SK-N-SH treated with all-trans-retinoic acid at 6 μM for 48 hours (cell line): ENCODE measurements at regions not wholly inside any gene's neighbourhood (a gene's known extent, or its start where the extent isn't known, plus 50 kb on each side); places are given as distances from the start of the nearest gene placed in this dataset.

Experiments
- ARNTL ChIP-seq: fragments of 450-650 bp; formaldehyde crosslinking; IDR thresholded peaks from 2 replicates; pipeline ENCODE4 v1.5.0; 2020; ENCODE audit warnings: low read depth, mild to moderate bottlenecking, moderate library complexity, borderline replicate concordance
- CSDC2 ChIP-seq: fragments of 250-450 bp; sonication (Bioruptor Pico); IDR thresholded peaks from 2 replicates; pipeline ENCODE4 v1.5.0; 2020; ENCODE audit warnings: mild to moderate bottlenecking, moderate library complexity
- CSRNP3 ChIP-seq: fragments of 250-450 bp; sonication (Bioruptor Pico); IDR thresholded peaks from 2 replicates; pipeline ENCODE4 v1.5.1; 2021; ENCODE audit warnings: mild to moderate bottlenecking, moderate library complexity
- OSR1 ChIP-seq: fragments of 250-450 bp; sonication (Bioruptor Pico); IDR thresholded peaks from 2 replicates; pipeline ENCODE4 v1.8.0; 2022; ENCODE audit warnings: moderate library complexity, mild to moderate bottlenecking, inconsistent platforms
- PATZ1 ChIP-seq: fragments of 250-450 bp; sonication (Bioruptor Pico); IDR thresholded peaks from 2 replicates; pipeline ENCODE4 v1.8.0; 2020; ENCODE audit warnings: mild to moderate bottlenecking, moderate library complexity, borderline replicate concordance
- RARB ChIP-seq: fragments of 250-450 bp; sonication (Bioruptor Pico); IDR thresholded peaks from 2 replicates; pipeline ENCODE4 v1.8.0; 2021; ENCODE audit warnings: mild to moderate bottlenecking, moderate library complexity
- SNAI2 ChIP-seq: fragments of 250-450 bp; sonication (Bioruptor Pico); IDR thresholded peaks from 2 replicates; pipeline ENCODE4 v1.5.0; 2020; ENCODE audit warnings: mild to moderate bottlenecking, moderate library complexity
- TCF4 ChIP-seq: fragments of 250-450 bp; sonication (Bioruptor Pico); IDR thresholded peaks from 2 replicates; pipeline ENCODE4 v1.8.0; 2021; ENCODE audit warnings: mild to moderate bottlenecking, moderate library complexity, borderline replicate concordance
- TOX ChIP-seq: fragments of 250-450 bp; sonication (Bioruptor Pico); IDR thresholded peaks from 2 replicates; pipeline ENCODE4 v1.8.0; 2021; ENCODE audit warnings: mild to moderate bottlenecking, moderate library complexity, borderline replicate concordance
- TSHZ2 ChIP-seq: fragments of 250-450 bp; sonication (Bioruptor Pico); IDR thresholded peaks from 2 replicates; pipeline ENCODE4 v1.5.0; 2020; ENCODE audit warnings: mild to moderate bottlenecking, moderate library complexity
- ZC3H10 ChIP-seq: fragments of 250-450 bp; sonication (Bioruptor Pico); IDR thresholded peaks from 2 replicates; pipeline ENCODE4 v1.5.1; 2021; ENCODE audit warnings: mild to moderate bottlenecking, moderate library complexity
- ZFP30 ChIP-seq: fragments of 450-650 bp; formaldehyde crosslinking; IDR thresholded peaks from 2 replicates; pipeline ENCODE4 v1.5.0; 2022; ENCODE audit warnings: mild to moderate bottlenecking, moderate library complexity

GRCh38 chr12:74242088-74242487 lies 295.5 kb upstream of the ATXN7L3B start:
- TF ChIP-seq ZFP30 (CRISPR knock-in tag) (no peak), TCF4 (no peak), CSDC2 (no peak), ZC3H10 (CRISPR knock-in tag) (no peak), PATZ1 (CRISPR knock-in tag) (no peak), RARB (CRISPR knock-in tag) (no peak), ARNTL (CRISPR knock-in tag) (no peak), CSRNP3 (CRISPR knock-in tag) (no peak), TOX (CRISPR knock-in tag) (no peak), SNAI2 (no peak), OSR1 (no peak), TSHZ2 (CRISPR knock-in tag) (no peak)
